DMS 273 treated with DMSO at 0.1 percent for 48 hours (cell line): ENCODE measurements at regions not wholly inside any gene's neighbourhood (a gene's known extent, or its start where the extent isn't known, plus 50 kb on each side); places are given as distances from the start of the nearest gene placed in this dataset.

Experiments used
- DNase-seq: peaks from one replicate; lab custom pipeline; 2025; lab: John Stamatoyannopoulos, UW

DNA sequence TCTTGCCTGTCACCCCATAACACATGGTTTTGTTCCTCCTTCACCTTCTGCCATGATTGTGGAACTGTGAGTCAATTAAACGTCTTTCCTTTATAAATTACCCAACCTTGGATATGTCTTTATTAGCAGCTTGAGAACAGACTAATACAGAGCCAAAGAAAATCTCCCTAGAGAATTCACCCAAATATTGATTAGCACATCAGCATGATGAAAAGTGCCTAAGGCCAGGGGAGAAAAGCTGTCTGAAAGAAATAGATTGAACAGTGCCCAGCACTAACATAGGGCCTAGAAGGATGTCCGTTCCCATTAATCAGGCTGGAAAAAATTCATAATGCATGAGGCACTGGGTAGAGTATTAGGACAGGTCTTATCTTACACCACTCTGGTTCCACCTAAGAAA is 111.9 kb upstream of the CALN1 start:
- DNase-seq, result no peak

DNA sequence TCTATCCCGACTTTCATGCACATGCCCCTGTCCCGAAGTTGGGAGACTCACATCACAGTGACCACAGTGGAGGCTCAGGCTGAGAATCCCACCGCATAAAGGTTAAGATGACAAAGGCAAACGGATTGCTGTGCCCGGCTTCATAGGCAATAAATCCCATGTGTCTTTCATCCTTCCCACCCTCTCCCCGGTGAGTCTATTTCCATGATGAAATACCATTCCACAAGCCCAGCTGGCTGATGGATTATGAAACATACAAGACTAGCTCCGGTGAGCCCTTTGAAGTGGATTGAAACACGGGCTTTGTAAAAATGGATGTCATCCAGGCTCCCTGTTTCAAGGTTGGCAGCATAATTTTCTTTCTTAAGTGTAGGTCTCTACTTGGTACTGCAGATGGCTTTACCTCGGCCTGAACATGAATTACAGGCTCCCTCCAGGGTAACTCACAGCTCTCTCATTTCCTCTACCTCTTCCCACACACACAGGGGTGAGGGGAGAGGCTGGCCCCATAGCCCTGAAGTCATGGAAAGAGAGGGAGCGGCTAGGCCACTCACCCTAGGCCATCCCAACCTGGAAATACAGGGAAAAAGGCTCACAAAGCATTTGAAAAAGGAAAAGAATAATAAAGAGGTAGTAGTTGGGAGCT is 92.0 kb upstream of the CALN1 start:
- DNase-seq, result no peak

DNA sequence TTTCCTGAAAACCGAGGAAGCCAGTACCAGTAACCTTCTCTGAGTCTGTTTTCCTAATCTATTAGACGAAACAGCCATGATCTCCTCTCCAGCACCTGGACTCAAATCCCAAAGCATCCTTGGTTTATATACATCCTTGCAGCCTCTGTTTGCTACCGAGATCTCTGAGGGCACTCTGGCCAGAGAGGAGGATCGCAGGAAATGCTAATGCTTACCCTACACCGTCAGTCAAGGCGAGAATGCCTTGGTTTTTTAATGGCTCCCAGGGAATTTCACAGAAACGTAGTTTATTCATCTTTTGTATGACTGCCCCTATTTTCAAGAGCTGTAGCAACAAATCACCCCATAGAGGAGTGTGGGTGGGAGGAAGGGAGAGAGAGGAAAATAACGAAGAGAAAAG is 91.5 kb upstream of the CALN1 start:
- DNase-seq, result no peak

DNA sequence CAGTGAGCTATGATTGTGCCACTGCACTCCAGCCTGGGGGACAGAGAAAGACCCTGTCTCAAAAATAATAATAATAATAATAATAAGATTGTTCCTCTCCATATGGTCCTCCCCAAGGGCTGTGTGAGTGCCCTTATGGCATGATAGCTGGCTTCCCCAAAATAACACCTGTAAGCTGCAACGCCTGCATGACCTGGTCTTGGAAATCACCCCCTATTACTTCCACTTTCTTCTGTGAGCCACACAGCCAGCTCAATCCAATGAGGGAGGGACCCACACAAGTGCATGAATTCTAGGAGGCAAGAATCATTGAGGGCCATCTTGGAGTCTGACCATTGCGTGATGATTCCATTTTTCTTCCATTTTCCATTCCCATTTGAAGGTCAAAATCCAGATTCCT is 82.7 kb upstream of the CALN1 start:
- no peak for DNase-seq

DNA sequence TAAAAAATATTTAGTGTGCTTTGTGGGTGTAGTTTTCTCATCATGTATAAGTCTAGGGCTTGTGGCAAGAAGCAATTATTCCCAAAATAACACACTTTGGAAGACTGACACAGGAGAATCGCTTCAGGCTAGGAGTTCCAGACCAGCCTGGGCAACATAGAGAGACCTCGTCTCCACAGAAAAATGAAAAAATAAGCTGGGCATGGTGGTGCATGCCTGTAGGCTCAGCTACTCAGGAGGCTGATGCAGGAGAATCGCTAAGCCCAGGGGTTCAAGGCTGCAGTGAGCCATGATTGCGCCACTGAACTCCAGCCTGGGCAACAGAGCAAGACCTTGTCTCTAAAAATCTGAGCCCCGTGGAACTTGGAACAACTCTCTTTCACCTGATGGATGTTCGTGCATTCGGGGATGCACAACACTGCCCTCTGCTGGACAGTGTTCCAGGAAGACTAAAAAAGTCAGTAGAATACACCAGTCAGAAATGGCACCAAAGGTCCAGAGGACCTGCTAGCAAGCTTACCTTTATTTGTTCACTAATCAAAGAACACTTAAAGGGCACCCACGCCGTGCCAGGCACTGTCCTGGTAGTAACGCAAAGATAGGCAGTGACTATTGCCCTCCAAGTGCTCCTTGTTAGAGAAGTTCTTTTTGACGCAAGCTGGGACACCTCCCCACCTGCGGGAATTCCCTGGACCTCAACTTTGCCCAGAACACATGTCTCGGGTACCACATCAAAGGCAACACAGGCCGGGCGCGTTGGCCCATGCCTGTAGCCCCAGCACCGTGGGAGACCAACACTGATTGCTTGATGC is 81.9 kb upstream of the CALN1 start:
- peak; percentile 35 for DNase-seq

DNA sequence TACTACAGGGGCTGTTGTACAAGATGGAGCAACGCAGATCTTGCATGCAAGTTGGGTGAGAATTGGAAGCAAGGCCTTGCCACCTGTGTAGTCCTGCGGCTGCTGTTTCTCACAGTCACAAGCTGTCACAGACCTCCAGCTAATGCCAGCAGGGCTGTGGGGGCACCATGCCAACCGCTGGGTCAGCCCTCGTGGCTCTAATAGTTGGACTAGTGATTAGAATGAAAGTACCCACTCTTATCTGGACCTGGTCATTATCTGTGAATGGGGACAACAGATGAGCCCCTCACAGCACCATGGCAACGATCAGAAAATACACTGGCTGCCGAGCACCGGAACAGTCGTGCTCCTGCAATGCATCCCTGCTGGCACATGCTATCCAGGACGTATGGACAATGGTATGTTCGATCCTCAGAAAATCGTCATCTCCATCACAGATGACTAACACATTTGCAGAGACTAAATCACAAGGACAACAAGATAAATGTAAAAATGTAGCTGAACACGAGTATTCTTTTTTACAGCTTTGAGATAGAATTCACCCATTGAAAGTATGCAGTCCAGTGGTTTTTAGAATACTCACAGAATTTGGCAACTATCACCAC is 80.4 kb upstream of the CALN1 start:
- no peak for DNase-seq

DNA sequence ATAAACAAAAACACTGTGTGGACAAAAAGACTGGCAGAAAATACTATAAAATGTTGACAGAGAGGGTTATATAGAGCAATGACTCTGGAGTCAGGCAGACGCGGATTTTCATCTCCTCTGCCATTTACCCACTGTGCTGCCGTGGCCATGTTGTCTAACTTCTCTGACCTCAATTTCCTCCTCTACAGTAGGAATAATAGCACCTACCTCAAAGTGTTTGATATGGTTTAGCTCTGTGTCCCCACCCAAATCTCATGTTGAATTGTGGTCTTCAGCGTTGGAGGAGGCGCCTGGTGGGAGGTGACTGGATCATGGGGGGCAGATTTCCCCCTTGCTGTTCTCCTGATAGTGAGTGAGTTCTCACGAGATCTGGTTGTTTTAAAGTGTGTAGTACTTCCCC is 78.2 kb upstream of the CALN1 start:
- no peak for DNase-seq

DNA sequence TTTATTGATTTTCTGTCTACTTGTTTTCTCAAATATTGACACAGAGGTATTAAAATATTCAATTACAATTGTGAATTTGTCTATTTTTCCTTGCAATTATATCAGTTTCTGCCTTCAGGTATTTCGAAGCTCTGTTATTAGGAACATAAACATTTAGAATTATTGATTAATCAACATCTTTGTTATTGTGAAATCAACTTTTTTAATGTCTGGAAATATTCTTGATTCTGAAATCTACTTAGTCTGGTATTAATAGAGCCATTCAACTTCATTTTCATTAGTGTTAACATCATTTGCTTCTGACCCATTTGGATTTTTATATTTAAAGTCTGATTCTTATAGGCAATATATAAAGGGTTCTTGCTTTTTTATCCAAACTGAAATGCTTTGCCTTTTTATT is 69.8 kb upstream of the CALN1 start:
- DNase-seq, result no peak

DNA sequence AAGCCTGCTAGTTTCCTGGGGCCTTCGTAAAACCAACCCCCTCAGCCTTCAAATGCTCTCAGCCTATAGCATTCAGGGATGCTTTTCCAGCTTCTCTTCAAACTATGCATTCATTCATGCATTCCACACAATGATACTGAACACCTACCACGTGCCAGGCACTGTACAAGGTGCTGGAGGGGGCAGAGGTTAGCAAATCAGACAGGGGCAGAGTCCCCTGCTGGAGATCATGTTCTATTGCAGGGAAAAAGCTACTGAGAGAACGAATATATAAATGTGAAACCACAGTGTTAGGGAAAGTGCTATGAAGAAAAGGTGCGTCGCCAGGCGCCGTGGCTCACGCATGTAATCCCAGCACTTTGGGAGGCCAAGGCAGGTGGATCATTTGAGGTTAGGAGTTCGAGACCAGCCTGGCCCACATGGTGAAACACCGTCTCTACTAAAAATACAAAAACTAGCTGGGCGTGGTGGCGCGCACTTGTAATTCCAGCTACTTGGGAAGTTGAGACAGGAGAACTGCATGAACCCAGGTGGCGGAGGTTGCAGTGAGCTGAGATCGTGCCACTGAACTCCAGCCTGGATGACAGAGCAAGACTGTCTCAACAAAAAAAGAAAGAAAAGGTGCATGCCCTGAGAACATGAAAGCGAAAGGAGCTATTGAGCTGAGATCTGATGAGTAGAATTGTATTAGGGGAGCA is 64.6 kb upstream of the CALN1 start:
- DNase-seq, result no peak

DNA sequence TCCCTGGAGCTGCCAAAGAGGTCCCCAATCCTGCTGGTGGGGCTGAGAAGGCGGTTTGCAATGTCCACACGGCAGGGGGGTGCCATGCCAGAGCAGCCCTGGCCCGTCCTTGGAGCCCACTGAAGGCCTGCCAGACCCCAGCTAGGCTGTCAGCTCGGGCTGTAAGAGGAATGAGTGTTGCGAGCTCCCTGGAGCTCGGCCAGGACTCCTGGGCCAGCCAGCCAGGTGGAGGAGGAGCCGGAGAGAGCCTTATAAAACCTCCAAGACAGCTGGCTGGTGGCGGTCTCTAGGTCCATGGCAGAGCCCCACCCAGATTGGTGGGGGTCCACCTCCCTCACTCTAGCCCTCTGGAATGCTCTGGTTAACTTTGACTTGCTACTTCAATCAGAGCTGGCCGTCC is 55.1 kb upstream of the CALN1 start:
- DNase-seq, result no peak

DNA sequence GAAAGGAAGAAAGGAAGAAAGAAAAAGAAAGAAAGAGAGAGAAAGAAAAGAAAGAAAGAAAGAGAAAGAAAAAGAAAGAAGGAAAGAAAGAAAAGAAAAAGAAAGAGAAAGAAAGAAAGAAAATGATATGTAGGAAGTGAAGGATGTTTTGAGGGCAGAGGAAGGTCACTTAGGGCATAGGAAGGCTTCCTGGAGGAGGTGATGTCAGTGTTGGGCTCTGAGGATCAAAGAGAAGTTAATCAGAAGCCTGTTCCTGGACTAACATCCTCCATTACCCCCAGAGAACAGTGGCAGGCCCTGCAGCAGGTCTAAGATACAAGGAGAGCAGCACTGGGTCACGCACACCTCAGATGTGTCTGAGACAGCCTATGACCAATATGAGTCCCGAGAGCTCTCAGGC is 54.7 kb upstream of the CALN1 start:
- DNase-seq, result no peak

DNA sequence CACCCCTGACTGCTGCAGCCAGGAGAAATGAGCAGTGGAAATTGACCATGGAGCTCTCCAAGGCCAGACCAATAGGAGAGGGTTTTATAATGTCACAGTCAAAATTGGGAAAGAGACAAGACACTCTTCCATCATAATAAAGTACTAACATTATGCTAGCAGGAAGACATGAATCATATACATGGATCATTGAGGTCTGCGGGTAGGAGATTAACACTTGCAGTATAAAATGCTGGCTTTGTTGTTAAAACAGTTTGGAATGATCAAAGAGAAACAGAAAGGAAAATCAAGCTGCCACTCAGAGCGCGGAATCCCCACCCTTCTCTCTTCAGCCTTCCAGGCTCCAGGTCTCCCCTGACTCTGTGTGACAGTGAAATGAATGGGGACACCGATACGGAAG is 53.4 kb upstream of the CALN1 start:
- DNase-seq, result no peak

DNA sequence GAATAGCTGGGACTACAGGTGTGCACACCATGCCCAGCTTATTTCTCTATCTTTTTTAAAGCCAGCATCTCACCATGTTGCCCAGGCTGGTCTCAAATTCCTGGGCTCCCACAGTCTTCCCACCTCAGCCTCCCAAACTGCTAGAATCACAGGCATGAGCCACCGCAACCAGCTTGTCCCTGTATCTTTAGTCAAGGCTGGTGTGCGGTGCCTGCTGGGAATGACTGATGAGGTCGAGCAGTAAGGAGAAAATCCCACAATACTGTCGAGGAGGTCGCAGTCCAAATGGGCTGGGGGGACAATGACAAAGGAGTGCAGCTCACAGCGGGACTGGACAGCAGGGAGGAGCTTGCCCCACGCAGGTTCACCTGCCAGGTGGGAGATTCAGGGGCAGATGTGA is 50.2 kb upstream of the CALN1 start:
- DNase-seq, result no peak
